HepG2 (cell line): ENCODE measurements at regions not wholly inside any gene's neighbourhood (a gene's known extent, or its start where the extent isn't known, plus 50 kb on each side); places are given as distances from the start of the nearest gene placed in this dataset.

ENCODE experiments used
- FOXK2 ChIP-seq: fragments of 450-650 bp; IDR thresholded peaks from 2 replicates; pipeline ENCODE4 v1.6.1; 2016
- HNRNPL ChIP-seq: fragments of 200-400 bp; formaldehyde crosslinking; IDR thresholded peaks from 2 replicates; pipeline ENCODE4 v1.6.1; 2017; ENCODE audit warnings: mild to moderate bottlenecking, low read depth, low read length
- KLF11 ChIP-seq: IDR thresholded peaks from 2 replicates; pipeline ENCODE4 v1.6.1; 2016; ENCODE audit warnings: missing compliant biosample characterization
- MAFK ChIP-seq, 2 experiments: IDR thresholded peaks in 1 of 2; conservative IDR thresholded peaks in 1 of 2; 2 replicates each; pipeline ENCODE4 v1.6.1; 2011; ENCODE audit warnings: improper control_type of control experiment in 2 of 2, low read length in 2 of 2
- RARA ChIP-seq: IDR thresholded peaks from 2 replicates; pipeline ENCODE4 v1.6.1; 2016; ENCODE audit warnings: missing genetic modification reagents, missing compliant biosample characterization
- RXRB ChIP-seq: IDR thresholded peaks from 2 replicates; pipeline ENCODE4 v1.6.1; 2016; ENCODE audit warnings: borderline replicate concordance, missing genetic modification reagents, missing compliant biosample characterization
- SRY ChIP-seq: sonication (generic); formaldehyde crosslinking; IDR thresholded peaks from 2 replicates; pipeline ENCODE4 v1.8.0; 2022; ENCODE audit warnings: mild to moderate bottlenecking, missing genetic modification reagents
- ZBTB7B ChIP-seq: sonication (generic); formaldehyde crosslinking; IDR thresholded peaks from 2 replicates; pipeline ENCODE4 v1.4.0; 2020; ENCODE audit warnings: missing genetic modification reagents
- ZNF788 ChIP-seq: sonication (generic); formaldehyde crosslinking; IDR thresholded peaks from 2 replicates; pipeline ENCODE4 v1.5.0; 2020; ENCODE audit warnings: mild to moderate bottlenecking, missing genetic modification reagents, borderline replicate concordance
- TF ChIP-seq, protein P1 (sequence below): sonication (generic); formaldehyde crosslinking; IDR thresholded peaks from 2 replicates; pipeline ENCODE4 v1.8.1; 2023; ENCODE audit warnings: mild to moderate bottlenecking, missing genetic modification reagents
- TF ChIP-seq, protein P2 (sequence below): sonication (generic); formaldehyde crosslinking; IDR thresholded peaks from 2 replicates; pipeline ENCODE4 v1.4.0; 2020; ENCODE audit warnings: missing genetic modification reagents, borderline replicate concordance
- TF ChIP-seq, protein P3 (sequence below): sonication (generic); formaldehyde crosslinking; IDR thresholded peaks from 2 replicates; pipeline ENCODE4 v1.4.0; 2020; ENCODE audit warnings: missing genetic modification reagents
- TF ChIP-seq, protein P4 (sequence below): sonication (generic); formaldehyde crosslinking; IDR thresholded peaks from 2 replicates; pipeline ENCODE4 v1.4.0; 2020; ENCODE audit warnings: missing genetic modification reagents
- TF ChIP-seq, protein P5 (sequence below): sonication (generic); formaldehyde crosslinking; IDR thresholded peaks from 2 replicates; pipeline ENCODE4 v1.5.0; 2020; ENCODE audit warnings: mild to moderate bottlenecking, missing genetic modification reagents, borderline replicate concordance
- TF ChIP-seq, protein P6 (sequence below): IDR thresholded peaks from 2 replicates; pipeline ENCODE4 v1.6.1; 2016; ENCODE audit warnings: missing compliant biosample characterization, missing genetic modification reagents, borderline replicate concordance

DNA sequence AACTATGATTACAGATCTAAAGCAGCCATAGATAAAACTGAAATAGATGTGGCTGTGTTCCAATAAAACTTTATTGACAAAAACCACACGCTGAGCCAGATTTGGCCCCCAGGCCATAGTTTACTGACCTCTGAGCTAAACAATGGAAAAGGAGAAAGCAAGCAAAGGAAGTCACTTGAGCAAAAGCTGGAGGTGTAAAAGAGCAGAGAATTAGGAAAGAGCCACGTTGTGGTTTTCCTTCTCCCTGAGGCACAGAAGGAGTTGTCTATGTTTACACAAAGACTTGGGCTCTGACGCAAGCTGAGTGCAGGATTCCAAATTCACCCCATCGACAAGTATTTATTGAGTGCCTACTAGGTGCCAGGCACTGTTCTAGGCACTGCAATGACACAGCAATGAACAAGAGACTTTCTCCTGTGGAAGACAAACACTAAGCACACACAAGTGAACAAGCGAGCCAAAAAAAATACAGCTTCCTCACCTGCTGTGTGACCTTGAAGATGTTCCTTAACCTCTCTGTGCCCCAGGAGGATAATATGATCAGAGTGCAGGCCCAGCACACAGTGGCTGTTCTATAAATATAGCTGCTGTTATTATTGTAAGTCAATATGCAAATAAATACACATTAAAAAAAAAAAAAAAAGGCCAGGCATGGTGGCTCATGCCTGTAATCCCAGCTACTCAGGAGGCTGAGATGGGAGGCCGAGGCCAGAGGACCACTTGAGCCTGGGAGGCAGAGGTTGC lies 75.4 kb upstream of the PTPN1 start (continued):
- TF ChIP-seq, protein P1, sequence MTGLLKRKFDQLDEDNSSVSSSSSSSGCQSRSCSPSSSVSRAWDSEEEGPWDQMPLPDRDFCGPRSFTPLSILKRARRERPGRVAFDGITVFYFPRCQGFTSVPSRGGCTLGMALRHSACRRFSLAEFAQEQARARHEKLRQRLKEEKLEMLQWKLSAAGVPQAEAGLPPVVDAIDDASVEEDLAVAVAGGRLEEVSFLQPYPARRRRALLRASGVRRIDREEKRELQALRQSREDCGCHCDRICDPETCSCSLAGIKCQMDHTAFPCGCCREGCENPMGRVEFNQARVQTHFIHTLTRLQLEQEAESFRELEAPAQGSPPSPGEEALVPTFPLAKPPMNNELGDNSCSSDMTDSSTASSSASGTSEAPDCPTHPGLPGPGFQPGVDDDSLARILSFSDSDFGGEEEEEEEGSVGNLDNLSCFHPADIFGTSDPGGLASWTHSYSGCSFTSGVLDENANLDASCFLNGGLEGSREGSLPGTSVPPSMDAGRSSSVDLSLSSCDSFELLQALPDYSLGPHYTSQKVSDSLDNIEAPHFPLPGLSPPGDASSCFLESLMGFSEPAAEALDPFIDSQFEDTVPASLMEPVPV: 0 out of 2 replicates have a peak, but pooled peaks have one; percentile 27
- no peak for TF ChIP-seq HNRNPL
- peak; percentile 81; the same call in 1 of the 2 replicates for TF ChIP-seq RXRB (CRISPR knock-in tag)
- TF ChIP-seq, protein P2, sequence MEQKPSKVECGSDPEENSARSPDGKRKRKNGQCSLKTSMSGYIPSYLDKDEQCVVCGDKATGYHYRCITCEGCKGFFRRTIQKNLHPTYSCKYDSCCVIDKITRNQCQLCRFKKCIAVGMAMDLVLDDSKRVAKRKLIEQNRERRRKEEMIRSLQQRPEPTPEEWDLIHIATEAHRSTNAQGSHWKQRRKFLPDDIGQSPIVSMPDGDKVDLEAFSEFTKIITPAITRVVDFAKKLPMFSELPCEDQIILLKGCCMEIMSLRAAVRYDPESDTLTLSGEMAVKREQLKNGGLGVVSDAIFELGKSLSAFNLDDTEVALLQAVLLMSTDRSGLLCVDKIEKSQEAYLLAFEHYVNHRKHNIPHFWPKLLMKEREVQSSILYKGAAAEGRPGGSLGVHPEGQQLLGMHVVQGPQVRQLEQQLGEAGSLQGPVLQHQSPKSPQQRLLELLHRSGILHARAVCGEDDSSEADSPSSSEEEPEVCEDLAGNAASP (CRISPR knock-in tag): 0 out of 2 replicates have a peak, but pooled peaks have one; percentile 36
- TF ChIP-seq, protein P3, sequence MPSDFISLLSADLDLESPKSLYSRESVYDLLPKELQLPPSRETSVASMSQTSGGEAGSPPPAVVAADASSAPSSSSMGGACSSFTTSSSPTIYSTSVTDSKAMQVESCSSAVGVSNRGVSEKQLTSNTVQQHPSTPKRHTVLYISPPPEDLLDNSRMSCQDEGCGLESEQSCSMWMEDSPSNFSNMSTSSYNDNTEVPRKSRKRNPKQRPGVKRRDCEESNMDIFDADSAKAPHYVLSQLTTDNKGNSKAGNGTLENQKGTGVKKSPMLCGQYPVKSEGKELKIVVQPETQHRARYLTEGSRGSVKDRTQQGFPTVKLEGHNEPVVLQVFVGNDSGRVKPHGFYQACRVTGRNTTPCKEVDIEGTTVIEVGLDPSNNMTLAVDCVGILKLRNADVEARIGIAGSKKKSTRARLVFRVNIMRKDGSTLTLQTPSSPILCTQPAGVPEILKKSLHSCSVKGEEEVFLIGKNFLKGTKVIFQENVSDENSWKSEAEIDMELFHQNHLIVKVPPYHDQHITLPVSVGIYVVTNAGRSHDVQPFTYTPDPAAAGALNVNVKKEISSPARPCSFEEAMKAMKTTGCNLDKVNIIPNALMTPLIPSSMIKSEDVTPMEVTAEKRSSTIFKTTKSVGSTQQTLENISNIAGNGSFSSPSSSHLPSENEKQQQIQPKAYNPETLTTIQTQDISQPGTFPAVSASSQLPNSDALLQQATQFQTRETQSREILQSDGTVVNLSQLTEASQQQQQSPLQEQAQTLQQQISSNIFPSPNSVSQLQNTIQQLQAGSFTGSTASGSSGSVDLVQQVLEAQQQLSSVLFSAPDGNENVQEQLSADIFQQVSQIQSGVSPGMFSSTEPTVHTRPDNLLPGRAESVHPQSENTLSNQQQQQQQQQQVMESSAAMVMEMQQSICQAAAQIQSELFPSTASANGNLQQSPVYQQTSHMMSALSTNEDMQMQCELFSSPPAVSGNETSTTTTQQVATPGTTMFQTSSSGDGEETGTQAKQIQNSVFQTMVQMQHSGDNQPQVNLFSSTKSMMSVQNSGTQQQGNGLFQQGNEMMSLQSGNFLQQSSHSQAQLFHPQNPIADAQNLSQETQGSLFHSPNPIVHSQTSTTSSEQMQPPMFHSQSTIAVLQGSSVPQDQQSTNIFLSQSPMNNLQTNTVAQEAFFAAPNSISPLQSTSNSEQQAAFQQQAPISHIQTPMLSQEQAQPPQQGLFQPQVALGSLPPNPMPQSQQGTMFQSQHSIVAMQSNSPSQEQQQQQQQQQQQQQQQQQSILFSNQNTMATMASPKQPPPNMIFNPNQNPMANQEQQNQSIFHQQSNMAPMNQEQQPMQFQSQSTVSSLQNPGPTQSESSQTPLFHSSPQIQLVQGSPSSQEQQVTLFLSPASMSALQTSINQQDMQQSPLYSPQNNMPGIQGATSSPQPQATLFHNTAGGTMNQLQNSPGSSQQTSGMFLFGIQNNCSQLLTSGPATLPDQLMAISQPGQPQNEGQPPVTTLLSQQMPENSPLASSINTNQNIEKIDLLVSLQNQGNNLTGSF (CRISPR knock-in tag): no peak
- TF ChIP-seq FOXK2: no peak
- TF ChIP-seq ZNF788 (CRISPR knock-in tag): no peak
- peak; percentile 47; the same call in 1 of the 2 replicates for TF ChIP-seq RARA (CRISPR knock-in tag)
- no peak for TF ChIP-seq SRY
- no peak for TF ChIP-seq KLF11 (CRISPR knock-in tag)
- TF ChIP-seq, protein P4, sequence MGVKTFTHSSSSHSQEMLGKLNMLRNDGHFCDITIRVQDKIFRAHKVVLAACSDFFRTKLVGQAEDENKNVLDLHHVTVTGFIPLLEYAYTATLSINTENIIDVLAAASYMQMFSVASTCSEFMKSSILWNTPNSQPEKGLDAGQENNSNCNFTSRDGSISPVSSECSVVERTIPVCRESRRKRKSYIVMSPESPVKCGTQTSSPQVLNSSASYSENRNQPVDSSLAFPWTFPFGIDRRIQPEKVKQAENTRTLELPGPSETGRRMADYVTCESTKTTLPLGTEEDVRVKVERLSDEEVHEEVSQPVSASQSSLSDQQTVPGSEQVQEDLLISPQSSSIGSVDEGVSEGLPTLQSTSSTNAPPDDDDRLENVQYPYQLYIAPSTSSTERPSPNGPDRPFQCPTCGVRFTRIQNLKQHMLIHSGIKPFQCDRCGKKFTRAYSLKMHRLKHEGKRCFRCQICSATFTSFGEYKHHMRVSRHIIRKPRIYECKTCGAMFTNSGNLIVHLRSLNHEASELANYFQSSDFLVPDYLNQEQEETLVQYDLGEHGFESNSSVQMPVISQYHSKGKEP (CRISPR knock-in tag): no peak
- no peak for TF ChIP-seq MAFK (conservative IDR thresholded peaks at IDR 0.05 in 1 of 2, IDR thresholded peaks at IDR 0.05 in 1 of 2; ENCODE audit: low read length in 2 of 2)
- TF ChIP-seq, protein P5, sequence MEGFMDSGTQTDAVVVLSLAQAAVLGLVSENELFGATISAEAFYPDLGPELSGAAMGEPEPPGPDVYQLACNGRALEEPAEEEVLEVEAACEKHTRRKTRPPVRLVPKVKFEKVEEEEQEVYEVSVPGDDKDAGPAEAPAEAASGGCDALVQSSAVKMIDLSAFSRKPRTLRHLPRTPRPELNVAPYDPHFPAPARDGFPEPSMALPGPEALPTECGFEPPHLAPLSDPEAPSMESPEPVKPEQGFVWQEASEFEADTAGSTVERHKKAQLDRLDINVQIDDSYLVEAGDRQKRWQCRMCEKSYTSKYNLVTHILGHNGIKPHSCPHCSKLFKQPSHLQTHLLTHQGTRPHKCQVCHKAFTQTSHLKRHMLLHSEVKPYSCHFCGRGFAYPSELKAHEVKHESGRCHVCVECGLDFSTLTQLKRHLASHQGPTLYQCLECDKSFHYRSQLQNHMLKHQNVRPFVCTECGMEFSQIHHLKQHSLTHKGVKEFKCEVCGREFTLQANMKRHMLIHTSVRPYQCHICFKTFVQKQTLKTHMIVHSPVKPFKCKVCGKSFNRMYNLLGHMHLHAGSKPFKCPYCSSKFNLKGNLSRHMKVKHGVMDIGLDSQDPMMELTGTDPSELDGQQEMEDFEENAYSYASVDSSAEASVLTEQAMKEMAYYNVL (CRISPR knock-in tag): peak; percentile 47; the same call in 1 of the 2 replicates
- TF ChIP-seq, protein P6, sequence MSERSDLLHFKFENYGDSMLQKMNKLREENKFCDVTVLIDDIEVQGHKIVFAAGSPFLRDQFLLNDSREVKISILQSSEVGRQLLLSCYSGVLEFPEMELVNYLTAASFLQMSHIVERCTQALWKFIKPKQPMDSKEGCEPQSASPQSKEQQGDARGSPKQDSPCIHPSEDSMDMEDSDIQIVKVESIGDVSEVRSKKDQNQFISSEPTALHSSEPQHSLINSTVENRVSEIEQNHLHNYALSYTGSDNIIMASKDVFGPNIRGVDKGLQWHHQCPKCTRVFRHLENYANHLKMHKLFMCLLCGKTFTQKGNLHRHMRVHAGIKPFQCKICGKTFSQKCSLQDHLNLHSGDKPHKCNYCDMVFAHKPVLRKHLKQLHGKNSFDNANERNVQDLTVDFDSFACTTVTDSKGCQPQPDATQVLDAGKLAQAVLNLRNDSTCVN (CRISPR knock-in tag): 0 out of 2 replicates have a peak, but pooled peaks have one; percentile 26
- peak; percentile 35; the same call in 1 of the 2 replicates for TF ChIP-seq ZBTB7B (CRISPR knock-in tag)
